ENCODE measurements at regions not wholly inside any gene's neighbourhood (a gene's known extent, or its start where the extent isn't known, plus 50 kb on each side); places are given as distances from the start of the nearest gene placed in this dataset.

- no peak for TF ChIP-seq CTCF (IDR thresholded peaks at IDR 0.05; ENCODE audit: borderline replicate concordance, extremely low read depth, insufficient read depth)
- Histone ChIP-seq H3K9me3 (ENCODE audit: control insufficient read depth in 2 of 3, insufficient read depth in 1 of 3, low read length in 3 of 3) (peaks cover 0 to 3% (median 2%) of the 10 kb centered on the region in 3 donors), H3K27ac (ENCODE audit: low read depth in 2 of 2, low read length in 2 of 2) (no peak overlapping the region), H3K4me3 (ENCODE audit: low read length in 3 of 3) (no peak overlapping the region), H3K27me3 (ENCODE audit: control insufficient read depth, insufficient read depth, low read length) (no peaks in the 10 kb centered on the region), H3K36me3 (ENCODE audit: control insufficient read depth in 2 of 3, insufficient read depth in 3 of 3, low read length in 3 of 3) (no peaks in the 10 kb centered on the region), H3K4me1 (ENCODE audit: control insufficient read depth in 2 of 3, insufficient read depth in 2 of 3, low read depth in 1 of 3, low read length in 3 of 3) (no peaks in the 10 kb centered on the region), H3K9ac (ENCODE audit: low read length in 3 of 3) (no peak overlapping the region)
- no peak for DNase-seq
- no peak for FAIRE-seq
- intact Hi-C loops (cut with DNase I) = no loop called here
These were observed 153.6 kb downstream of the PFKFB3 start for GRCh38 chr10:6356280-6356793.

GRCh38 chr10:6361869-6362268 lies 159.1 kb downstream of the PFKFB3 start:
- no peak overlapping the region for H3K27ac ChIP-seq (ENCODE audit: low read depth in 2 of 2, low read length in 2 of 2)
- H3K4me3 ChIP-seq (ENCODE audit: low read length in 3 of 3) = no peak overlapping the region
- H3K4me1 ChIP-seq (ENCODE audit: control insufficient read depth in 2 of 3, insufficient read depth in 2 of 3, low read depth in 1 of 3, low read length in 3 of 3) = no peaks in the 10 kb centered on the region
- DNase-seq (no peak), FAIRE-seq (no peak)
- TF ChIP-seq CTCF (IDR thresholded peaks at IDR 0.05; ENCODE audit: borderline replicate concordance, extremely low read depth, insufficient read depth) = no peak
- no peak overlapping the region for H3K9ac ChIP-seq (ENCODE audit: low read length in 3 of 3)
- H3K27me3 ChIP-seq (ENCODE audit: control insufficient read depth, insufficient read depth, low read length) = no peaks in the 10 kb centered on the region
- intact Hi-C loops (cut with DNase I) = no loop called here
- no peaks in the 10 kb centered on the region for H3K36me3 ChIP-seq (ENCODE audit: control insufficient read depth in 2 of 3, insufficient read depth in 3 of 3, low read length in 3 of 3)
- H3K9me3 ChIP-seq (ENCODE audit: control insufficient read depth in 2 of 3, insufficient read depth in 1 of 3, low read length in 3 of 3) = peaks cover 0 to 4% (median 2%) of the 10 kb centered on the region in 3 donors

- no peak for TF ChIP-seq CTCF (IDR thresholded peaks at IDR 0.05; ENCODE audit: borderline replicate concordance, extremely low read depth, insufficient read depth)
- no peak overlapping the region for H3K9ac ChIP-seq (ENCODE audit: low read length in 3 of 3)
- no peak overlapping the region for H3K4me3 ChIP-seq (ENCODE audit: low read length in 3 of 3)
- intact Hi-C loops (cut with DNase I) = no loop called here
- no peaks in the 10 kb centered on the region for H3K27me3 ChIP-seq (ENCODE audit: control insufficient read depth, insufficient read depth, low read length)
- DNase-seq = no peak
- no peaks in the 10 kb centered on the region for H3K4me1 ChIP-seq (ENCODE audit: control insufficient read depth in 2 of 3, insufficient read depth in 2 of 3, low read depth in 1 of 3, low read length in 3 of 3)
- no peaks in the 10 kb centered on the region for H3K36me3 ChIP-seq (ENCODE audit: control insufficient read depth in 2 of 3, insufficient read depth in 3 of 3, low read length in 3 of 3)
- FAIRE-seq = no peak
- peak overlapping the region in 1 of 2 donors; percentile 36 for H3K27ac ChIP-seq (ENCODE audit: low read depth in 2 of 2, low read length in 2 of 2)
- peaks cover 0 to 4% (median 2%) of the 10 kb centered on the region in 3 donors for H3K9me3 ChIP-seq (ENCODE audit: control insufficient read depth in 2 of 3, insufficient read depth in 1 of 3, low read length in 3 of 3)
These were observed 160.1 kb downstream of the PFKFB3 start for GRCh38 chr10:6362879-6363278.

- DNase-seq = peak in 2 of 5 donors; percentile 46 to 53
- intact Hi-C loops (cut with DNase I) = no loop called here
- no peaks in the 10 kb centered on the region for H3K36me3 ChIP-seq (ENCODE audit: control insufficient read depth in 2 of 3, insufficient read depth in 3 of 3, low read length in 3 of 3)
- no peak for FAIRE-seq
- no peaks in the 10 kb centered on the region for H3K4me1 ChIP-seq (ENCODE audit: control insufficient read depth in 2 of 3, insufficient read depth in 2 of 3, low read depth in 1 of 3, low read length in 3 of 3)
- TF ChIP-seq CTCF (IDR thresholded peaks at IDR 0.05; ENCODE audit: borderline replicate concordance, extremely low read depth, insufficient read depth) = no peak
- no peak overlapping the region for H3K9ac ChIP-seq (ENCODE audit: low read length in 3 of 3)
- no peaks in the 10 kb centered on the region for H3K27me3 ChIP-seq (ENCODE audit: control insufficient read depth, insufficient read depth, low read length)
- no peak overlapping the region for H3K4me3 ChIP-seq (ENCODE audit: low read length in 3 of 3)
- peaks cover 0 to 4% (median 2%) of the 10 kb centered on the region in 3 donors for H3K9me3 ChIP-seq (ENCODE audit: control insufficient read depth in 2 of 3, insufficient read depth in 1 of 3, low read length in 3 of 3)
- peak overlapping the region in 1 of 2 donors; percentile 36 for H3K27ac ChIP-seq (ENCODE audit: low read depth in 2 of 2, low read length in 2 of 2)
These were observed 160.8 kb downstream of the PFKFB3 start for GRCh38 chr10:6363511-6363910.

Data from kidney (tissue), 13 donors.